ENCODE measurements at regions not wholly inside any gene's neighbourhood (a gene's known extent, or its start where the extent isn't known, plus 50 kb on each side); places are given as distances from the start of the nearest gene placed in this dataset.

DNA sequence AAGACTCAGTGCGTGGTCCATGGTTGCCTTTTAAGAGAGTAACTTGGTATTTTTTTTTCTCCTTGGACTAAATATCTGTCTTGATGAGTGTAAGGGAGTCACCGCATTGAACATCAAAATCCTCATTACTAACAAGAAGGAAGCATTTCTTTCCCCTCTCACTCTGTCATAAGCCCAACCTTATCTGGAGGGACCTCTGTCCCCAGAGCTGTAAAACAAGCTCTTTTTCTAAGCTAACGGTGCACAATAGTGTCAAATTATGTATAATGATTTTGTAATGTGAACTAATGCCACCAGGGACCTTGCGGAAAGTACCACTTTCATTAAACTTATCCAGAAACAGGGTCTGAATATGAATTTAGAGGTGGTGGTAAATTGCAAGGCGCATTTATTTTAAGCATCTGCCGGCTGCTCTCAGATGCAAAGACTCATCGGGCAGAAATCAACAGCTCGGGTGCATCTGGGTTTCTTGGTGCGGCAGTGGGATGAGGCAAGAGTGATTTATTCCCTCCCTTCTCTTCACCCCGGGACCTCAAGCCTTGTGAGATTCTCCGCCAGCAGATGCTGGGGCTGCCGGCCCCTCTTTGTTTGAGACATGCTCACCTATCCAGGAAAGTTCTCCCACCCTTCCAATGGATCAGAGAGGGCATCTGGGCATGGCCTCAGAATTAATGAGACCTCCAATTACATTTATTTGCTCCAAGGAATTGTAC lies 95.2 kb upstream of the IRX3 start:
- no peak overlapping the region for H3K9ac ChIP-seq (ENCODE audit: low read depth in 1 of 2, low read length in 2 of 2)
- H3K36me3 ChIP-seq (ENCODE audit: control insufficient read depth in 2 of 2, insufficient read depth in 2 of 2, low read length in 2 of 2): no peaks in the 10 kb centered on the region
- no peaks in the 10 kb centered on the region for H3K27me3 ChIP-seq (ENCODE audit: control insufficient read depth in 2 of 2, insufficient read depth in 2 of 2, low read length in 2 of 2)
- no peak overlapping the region for H3K4me3 ChIP-seq (ENCODE audit: low read length in 2 of 2)
- H3K9me3 ChIP-seq (ENCODE audit: control insufficient read depth in 2 of 2, low read length in 2 of 2): peaks cover 0 to under 1% of the 10 kb centered on the region in 2 donors
- no peak overlapping the region for H3K27ac ChIP-seq (ENCODE audit: low read depth in 2 of 2, low read length in 2 of 2)
- H3K4me1 ChIP-seq (ENCODE audit: control insufficient read depth in 2 of 2, insufficient read depth in 2 of 2, low read length in 2 of 2): no peaks in the 10 kb centered on the region

DNA sequence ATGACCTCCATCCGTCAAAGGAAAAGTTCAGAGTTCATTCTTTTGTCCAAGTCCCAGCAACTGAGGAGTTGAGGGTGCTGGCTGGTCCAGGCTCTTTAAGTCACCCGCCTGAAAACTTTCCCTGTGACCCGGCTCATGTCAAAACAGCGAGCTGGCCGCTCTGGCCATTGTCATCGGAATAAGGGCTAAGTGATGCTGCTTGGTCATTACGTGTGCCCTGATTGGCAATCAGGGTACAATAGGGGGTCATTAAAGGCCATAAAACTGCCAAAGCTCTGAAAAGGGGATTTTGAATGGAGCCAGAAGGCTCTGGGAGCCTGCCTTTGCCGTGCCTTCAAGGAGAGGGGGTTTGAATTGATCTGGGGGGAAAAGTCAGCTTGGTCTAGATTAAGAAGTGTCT lies 88.5 kb upstream of the IRX3 start:
- H3K4me1 ChIP-seq (ENCODE audit: control insufficient read depth in 2 of 2, insufficient read depth in 2 of 2, low read length in 2 of 2): no peaks in the 10 kb centered on the region
- H3K4me3 ChIP-seq (ENCODE audit: low read length in 2 of 2): no peak overlapping the region
- peaks cover 0 to 3% of the 10 kb centered on the region in 2 donors for H3K9me3 ChIP-seq (ENCODE audit: control insufficient read depth in 2 of 2, low read length in 2 of 2)
- H3K27me3 ChIP-seq (ENCODE audit: control insufficient read depth in 2 of 2, insufficient read depth in 2 of 2, low read length in 2 of 2): peaks cover 2 to 8% of the 10 kb centered on the region in 2 donors
- H3K9ac ChIP-seq (ENCODE audit: low read depth in 1 of 2, low read length in 2 of 2): no peak overlapping the region
- H3K27ac ChIP-seq (ENCODE audit: low read depth in 2 of 2, low read length in 2 of 2): no peak overlapping the region
- no peaks in the 10 kb centered on the region for H3K36me3 ChIP-seq (ENCODE audit: control insufficient read depth in 2 of 2, insufficient read depth in 2 of 2, low read length in 2 of 2)

DNA sequence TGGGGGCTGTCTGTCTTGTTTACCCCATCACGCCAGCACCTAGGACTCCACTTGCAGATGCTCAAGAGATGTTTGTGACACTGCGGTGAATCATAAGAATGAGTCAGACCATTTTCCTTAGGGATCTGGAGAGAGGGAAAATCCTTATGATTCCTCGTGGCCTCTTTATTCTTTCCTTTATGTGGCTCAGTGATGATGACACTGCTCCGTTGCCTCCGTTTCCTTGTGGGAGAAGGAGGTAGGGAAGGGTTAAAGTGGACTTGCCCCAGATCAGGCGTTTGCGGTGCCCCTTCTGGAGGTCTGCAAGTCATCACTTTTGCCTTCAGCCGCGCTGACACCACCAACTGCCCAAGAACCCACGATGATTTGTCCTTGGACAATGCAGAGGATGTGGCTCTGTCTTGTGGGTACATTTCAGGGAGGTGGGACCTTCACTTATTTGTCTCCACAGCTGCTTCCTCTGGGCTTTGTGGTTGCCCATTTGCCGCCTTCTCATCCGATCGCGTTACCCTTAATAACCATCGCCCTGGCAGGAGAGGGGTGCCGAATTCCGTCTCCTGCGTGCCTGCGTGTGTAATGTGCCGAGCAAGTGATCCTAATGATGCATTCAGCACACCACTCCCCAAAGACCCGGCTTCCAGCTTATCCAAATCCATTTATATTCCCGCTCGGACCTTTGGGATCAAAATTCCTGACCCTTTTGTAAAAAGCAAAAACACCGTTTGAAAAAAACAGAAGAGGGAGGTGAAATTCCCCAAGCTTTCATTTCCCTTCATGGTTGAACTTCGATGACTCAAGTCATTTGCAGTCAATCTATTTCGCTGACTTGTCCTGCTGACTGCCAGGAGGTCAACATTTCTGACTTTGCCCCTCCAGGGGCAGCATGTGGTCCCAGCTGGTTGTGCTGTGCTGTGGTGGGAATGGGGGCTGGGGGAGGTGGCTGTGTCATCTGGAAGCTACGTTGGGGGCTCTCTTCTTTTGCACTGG lies 87.2 kb upstream of the IRX3 start:
- Histone ChIP-seq H3K27me3 (ENCODE audit: control insufficient read depth in 2 of 2, insufficient read depth in 2 of 2, low read length in 2 of 2) (peaks cover 2 to 12% of the 10 kb centered on the region in 2 donors), H3K9ac (ENCODE audit: low read depth in 1 of 2, low read length in 2 of 2) (no peak overlapping the region), H3K9me3 (ENCODE audit: control insufficient read depth in 2 of 2, low read length in 2 of 2) (peaks cover 0 to 3% of the 10 kb centered on the region in 2 donors), H3K4me3 (ENCODE audit: low read length in 2 of 2) (peak overlapping the region in 1 of 2 donors; percentile 5), H3K36me3 (ENCODE audit: control insufficient read depth in 2 of 2, insufficient read depth in 2 of 2, low read length in 2 of 2) (no peaks in the 10 kb centered on the region), H3K4me1 (ENCODE audit: control insufficient read depth in 2 of 2, insufficient read depth in 2 of 2, low read length in 2 of 2) (no peaks in the 10 kb centered on the region), H3K27ac (ENCODE audit: low read depth in 2 of 2, low read length in 2 of 2) (no peak overlapping the region)

DNA sequence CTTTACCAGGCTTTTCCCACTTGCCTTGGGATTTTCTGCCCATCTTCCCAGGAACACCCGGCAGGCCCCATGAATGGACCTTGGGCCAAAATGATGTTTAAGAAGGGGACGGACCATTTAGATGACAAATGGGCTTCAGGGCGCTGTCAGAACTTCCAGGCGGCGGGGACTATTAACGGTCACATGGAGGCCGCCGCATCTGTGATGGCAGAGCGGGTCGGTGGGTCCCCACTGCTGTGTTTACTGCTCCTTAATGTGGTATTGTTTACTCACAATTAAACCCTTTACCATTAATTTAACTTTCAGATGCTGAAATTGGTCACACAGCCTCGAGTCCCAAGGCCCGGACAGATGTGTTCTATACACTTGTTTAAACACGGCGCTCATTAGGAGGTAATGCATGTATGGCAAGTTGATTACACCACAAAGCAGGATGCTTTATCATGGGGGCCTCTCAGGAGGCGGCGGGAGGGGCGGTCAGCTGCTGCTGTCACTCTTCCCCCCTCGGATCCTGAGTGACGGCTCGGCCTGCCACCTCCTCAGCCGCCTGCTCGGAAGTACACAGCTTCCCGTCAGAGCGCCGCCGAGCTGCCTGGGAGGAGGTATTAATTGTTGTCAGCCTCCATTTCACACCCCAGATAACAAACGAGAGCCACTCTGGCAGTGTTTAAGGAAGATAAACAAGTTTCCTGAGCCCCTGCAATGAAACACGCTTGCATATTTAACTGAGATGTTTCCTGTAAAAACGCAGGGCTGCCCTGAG lies 83.9 kb upstream of the IRX3 start:
- Histone ChIP-seq H3K9ac (ENCODE audit: low read depth in 1 of 2, low read length in 2 of 2) (no peak overlapping the region), H3K36me3 (ENCODE audit: control insufficient read depth in 2 of 2, insufficient read depth in 2 of 2, low read length in 2 of 2) (no peaks in the 10 kb centered on the region), H3K9me3 (ENCODE audit: control insufficient read depth in 2 of 2, low read length in 2 of 2) (no peaks in the 10 kb centered on the region), H3K4me3 (ENCODE audit: low read length in 2 of 2) (no peak overlapping the region), H3K4me1 (ENCODE audit: control insufficient read depth in 2 of 2, insufficient read depth in 2 of 2, low read length in 2 of 2) (no peaks in the 10 kb centered on the region), H3K27me3 (ENCODE audit: control insufficient read depth in 2 of 2, insufficient read depth in 2 of 2, low read length in 2 of 2) (peaks cover 2 to 12% of the 10 kb centered on the region in 2 donors), H3K27ac (ENCODE audit: low read depth in 2 of 2, low read length in 2 of 2) (no peak overlapping the region)

DNA sequence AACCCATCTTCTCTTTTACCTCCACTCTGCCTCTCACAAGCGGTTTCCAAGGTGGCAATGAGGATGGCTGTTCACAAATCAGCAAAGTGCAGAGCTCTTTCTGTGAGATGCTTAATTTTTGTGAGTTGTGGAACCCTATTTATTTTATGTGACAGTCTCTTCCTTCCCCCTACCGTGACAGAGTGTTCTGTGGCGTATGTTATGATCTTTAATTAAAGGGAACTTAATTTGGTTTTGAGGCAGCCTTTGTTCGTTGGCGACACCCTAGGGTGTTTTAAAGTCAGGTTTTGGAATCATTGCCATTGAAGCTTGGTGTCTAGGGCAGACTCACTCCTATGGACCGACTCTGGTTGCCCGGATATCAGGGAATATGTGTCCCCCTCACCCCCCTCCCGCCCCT lies 83.3 kb upstream of the IRX3 start:
- Histone ChIP-seq H3K9me3 (ENCODE audit: control insufficient read depth in 2 of 2, low read length in 2 of 2) (no peaks in the 10 kb centered on the region), H3K27ac (ENCODE audit: low read depth in 2 of 2, low read length in 2 of 2) (no peak overlapping the region), H3K4me3 (ENCODE audit: low read length in 2 of 2) (no peak overlapping the region), H3K9ac (ENCODE audit: low read depth in 1 of 2, low read length in 2 of 2) (no peak overlapping the region), H3K36me3 (ENCODE audit: control insufficient read depth in 2 of 2, insufficient read depth in 2 of 2, low read length in 2 of 2) (no peaks in the 10 kb centered on the region), H3K27me3 (ENCODE audit: control insufficient read depth in 2 of 2, insufficient read depth in 2 of 2, low read length in 2 of 2) (peaks cover 0 to 9% of the 10 kb centered on the region in 2 donors), H3K4me1 (ENCODE audit: control insufficient read depth in 2 of 2, insufficient read depth in 2 of 2, low read length in 2 of 2) (no peaks in the 10 kb centered on the region)

DNA sequence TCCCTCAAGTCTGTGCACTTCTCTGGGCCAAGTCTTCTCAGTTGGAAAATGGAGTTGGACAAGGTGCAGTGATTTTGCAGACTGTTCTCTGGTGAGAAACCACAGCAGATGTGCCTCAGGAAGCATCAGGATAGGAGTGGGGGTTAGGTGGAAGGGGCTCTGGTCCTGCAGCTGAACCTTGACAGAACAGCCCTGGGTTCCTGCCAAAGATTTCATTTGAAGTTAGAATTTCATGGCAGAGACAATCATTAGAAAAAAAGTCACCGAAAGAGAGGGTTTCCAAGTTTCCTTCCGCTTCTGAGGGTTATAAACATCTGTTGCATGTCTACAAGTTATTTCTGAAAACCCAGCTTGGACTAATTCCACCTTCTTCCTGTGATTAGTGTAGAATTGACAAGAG lies 80.4 kb upstream of the IRX3 start:
- H3K4me3 ChIP-seq (ENCODE audit: low read length in 2 of 2): no peak overlapping the region
- peaks cover 2 to 10% of the 10 kb centered on the region in 2 donors for H3K27me3 ChIP-seq (ENCODE audit: control insufficient read depth in 2 of 2, insufficient read depth in 2 of 2, low read length in 2 of 2)
- H3K27ac ChIP-seq (ENCODE audit: low read depth in 2 of 2, low read length in 2 of 2): no peak overlapping the region
- no peak overlapping the region for H3K9ac ChIP-seq (ENCODE audit: low read depth in 1 of 2, low read length in 2 of 2)
- H3K4me1 ChIP-seq (ENCODE audit: control insufficient read depth in 2 of 2, insufficient read depth in 2 of 2, low read length in 2 of 2): no peaks in the 10 kb centered on the region
- H3K9me3 ChIP-seq (ENCODE audit: control insufficient read depth in 2 of 2, low read length in 2 of 2): no peaks in the 10 kb centered on the region
- no peaks in the 10 kb centered on the region for H3K36me3 ChIP-seq (ENCODE audit: control insufficient read depth in 2 of 2, insufficient read depth in 2 of 2, low read length in 2 of 2)

DNA sequence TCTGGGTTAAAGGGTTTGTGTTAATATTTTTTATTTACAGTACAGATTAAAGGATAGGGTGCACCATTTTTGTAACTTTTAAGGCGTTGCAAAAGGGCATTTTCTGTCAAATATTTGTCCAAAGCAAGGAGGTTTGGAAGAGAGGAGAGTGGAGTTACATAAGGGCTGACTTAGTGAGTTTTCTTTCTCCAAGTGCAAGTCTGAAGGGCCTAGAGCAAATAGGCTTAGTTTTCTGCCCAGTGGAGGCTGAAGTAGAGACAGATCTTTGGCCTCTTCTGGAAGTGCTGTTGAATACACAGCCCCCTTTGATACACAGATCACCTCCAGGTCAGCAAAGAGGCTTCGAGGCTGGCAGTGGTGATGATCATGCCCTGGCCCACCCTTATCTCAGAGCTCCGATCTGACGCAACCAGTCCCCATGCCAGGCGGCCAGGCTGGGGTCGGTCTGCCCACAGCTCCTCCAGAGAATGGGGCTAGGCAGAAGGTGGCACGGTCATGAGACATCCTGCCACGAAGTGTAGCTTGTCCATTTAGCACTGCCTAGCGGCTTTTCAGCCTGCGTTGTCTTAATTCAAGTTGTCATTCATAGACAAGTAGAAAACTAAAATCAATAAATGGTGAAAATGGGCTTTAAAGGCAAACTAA lies 79.5 kb upstream of the IRX3 start:
- H3K27me3 ChIP-seq (ENCODE audit: control insufficient read depth in 2 of 2, insufficient read depth in 2 of 2, low read length in 2 of 2): peaks cover 2 to 15% of the 10 kb centered on the region in 2 donors
- H3K36me3 ChIP-seq (ENCODE audit: control insufficient read depth in 2 of 2, insufficient read depth in 2 of 2, low read length in 2 of 2): no peaks in the 10 kb centered on the region
- no peak overlapping the region for H3K9ac ChIP-seq (ENCODE audit: low read depth in 1 of 2, low read length in 2 of 2)
- H3K27ac ChIP-seq (ENCODE audit: low read depth in 2 of 2, low read length in 2 of 2): no peak overlapping the region
- H3K9me3 ChIP-seq (ENCODE audit: control insufficient read depth in 2 of 2, low read length in 2 of 2): no peaks in the 10 kb centered on the region
- no peaks in the 10 kb centered on the region for H3K4me1 ChIP-seq (ENCODE audit: control insufficient read depth in 2 of 2, insufficient read depth in 2 of 2, low read length in 2 of 2)
- no peak overlapping the region for H3K4me3 ChIP-seq (ENCODE audit: low read length in 2 of 2)

DNA sequence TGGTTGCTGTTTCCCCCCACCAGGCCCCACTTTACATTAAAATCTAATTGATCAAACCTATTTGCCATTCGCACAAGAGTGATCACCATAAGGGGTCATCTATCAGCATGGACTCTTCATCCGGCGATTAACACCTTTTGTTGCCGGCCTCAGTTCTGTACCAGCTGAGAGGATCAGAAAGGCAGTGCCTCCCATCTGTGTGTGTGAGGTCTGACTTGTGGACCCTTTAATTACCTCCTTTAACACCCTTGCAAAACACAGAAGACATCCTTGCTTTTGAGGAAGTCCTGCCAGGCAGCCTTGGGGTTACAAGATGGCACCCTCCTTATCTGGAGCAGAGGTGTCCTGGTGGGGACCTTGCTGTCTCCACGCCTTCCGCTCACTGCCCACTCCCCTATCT lies 77.2 kb upstream of the IRX3 start:
- no peaks in the 10 kb centered on the region for H3K9me3 ChIP-seq (ENCODE audit: control insufficient read depth in 2 of 2, low read length in 2 of 2)
- H3K27me3 ChIP-seq (ENCODE audit: control insufficient read depth in 2 of 2, insufficient read depth in 2 of 2, low read length in 2 of 2): peaks cover 2 to 9% of the 10 kb centered on the region in 2 donors
- no peaks in the 10 kb centered on the region for H3K4me1 ChIP-seq (ENCODE audit: control insufficient read depth in 2 of 2, insufficient read depth in 2 of 2, low read length in 2 of 2)
- no peaks in the 10 kb centered on the region for H3K36me3 ChIP-seq (ENCODE audit: control insufficient read depth in 2 of 2, insufficient read depth in 2 of 2, low read length in 2 of 2)
- no peak overlapping the region for H3K9ac ChIP-seq (ENCODE audit: low read depth in 1 of 2, low read length in 2 of 2)
- no peak overlapping the region for H3K4me3 ChIP-seq (ENCODE audit: low read length in 2 of 2)
- H3K27ac ChIP-seq (ENCODE audit: low read depth in 2 of 2, low read length in 2 of 2): no peak overlapping the region

DNA sequence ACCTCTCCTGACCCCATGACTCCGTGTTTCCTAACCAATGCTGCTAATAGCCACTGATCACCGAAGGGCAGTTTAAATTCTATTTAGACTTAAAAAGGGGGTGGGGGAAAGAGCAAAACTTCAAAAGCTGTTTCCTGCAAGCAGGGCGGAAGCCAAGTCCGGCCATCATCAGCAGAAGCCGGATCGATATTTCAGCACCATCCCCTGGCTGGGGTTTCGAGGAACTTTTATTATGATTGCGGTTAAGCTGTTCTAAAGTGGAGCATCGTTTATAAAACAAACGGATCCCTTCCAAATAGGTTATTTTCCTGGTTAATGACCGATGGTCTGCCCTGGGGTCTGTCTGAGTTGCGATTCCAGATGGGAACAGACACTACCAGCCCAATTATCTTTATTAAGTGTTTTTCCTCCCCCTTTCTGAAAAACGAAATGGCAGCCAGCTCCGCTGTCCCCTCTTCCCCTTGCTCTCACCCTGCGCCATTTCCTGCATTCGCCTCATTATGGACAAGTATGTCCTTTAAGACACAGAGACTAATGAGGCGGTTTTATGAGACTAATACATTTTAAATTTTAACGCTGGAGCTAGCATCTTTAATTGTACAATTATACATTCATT lies 76.1 kb upstream of the IRX3 start:
- Histone ChIP-seq H3K9ac (ENCODE audit: low read depth in 1 of 2, low read length in 2 of 2) (no peak overlapping the region), H3K27ac (ENCODE audit: low read depth in 2 of 2, low read length in 2 of 2) (no peak overlapping the region), H3K9me3 (ENCODE audit: control insufficient read depth in 2 of 2, low read length in 2 of 2) (no peaks in the 10 kb centered on the region), H3K27me3 (ENCODE audit: control insufficient read depth in 2 of 2, insufficient read depth in 2 of 2, low read length in 2 of 2) (peaks cover 2 to 9% of the 10 kb centered on the region in 2 donors), H3K4me3 (ENCODE audit: low read length in 2 of 2) (no peak overlapping the region), H3K4me1 (ENCODE audit: control insufficient read depth in 2 of 2, insufficient read depth in 2 of 2, low read length in 2 of 2) (no peaks in the 10 kb centered on the region), H3K36me3 (ENCODE audit: control insufficient read depth in 2 of 2, insufficient read depth in 2 of 2, low read length in 2 of 2) (no peaks in the 10 kb centered on the region)
